Memory B cell (primary cell): ENCODE measurements at regions not wholly inside any gene's neighbourhood (a gene's known extent, or its start where the extent isn't known, plus 50 kb on each side); places are given as distances from the start of the nearest gene placed in this dataset.

ENCODE experiments used
- ATAC-seq: fragments of 150-1000 bp; cut with Tn5 transposase; 2 replicates; pipeline ENCODE4 v1.10.0; 2021; ENCODE audit warnings: low read depth, mild to moderate bottlenecking, moderate library complexity
- DNase-seq, 2 donors: peaks; one replicate each; pipeline ENCODE4 v3.0.0; 2022; ENCODE audit warnings: low spot score in 2 of 2
- H3K27ac Mint-ChIP-seq: one replicate; pipeline ENCODE4 v1.8.0; 2022; ENCODE audit warnings: mild to moderate bottlenecking, moderate library complexity, mixed read lengths
- H3K27me3 Mint-ChIP-seq: one replicate; pipeline ENCODE4 v1.8.0; 2022; ENCODE audit warnings: mixed read lengths
- H3K36me3 Mint-ChIP-seq: one replicate; pipeline ENCODE4 v1.8.0; 2022; ENCODE audit warnings: mild to moderate bottlenecking, mixed read lengths
- H3K4me1 Mint-ChIP-seq: one replicate; pipeline ENCODE4 v1.8.0; 2022; ENCODE audit warnings: mixed read lengths
- H3K4me3 Mint-ChIP-seq: one replicate; pipeline ENCODE4 v1.8.0; 2022; ENCODE audit warnings: mild to moderate bottlenecking, moderate library complexity, mixed read lengths
- H3K9me3 Mint-ChIP-seq: one replicate; pipeline ENCODE4 v1.8.0; 2022; ENCODE audit warnings: mixed read lengths

DNA sequence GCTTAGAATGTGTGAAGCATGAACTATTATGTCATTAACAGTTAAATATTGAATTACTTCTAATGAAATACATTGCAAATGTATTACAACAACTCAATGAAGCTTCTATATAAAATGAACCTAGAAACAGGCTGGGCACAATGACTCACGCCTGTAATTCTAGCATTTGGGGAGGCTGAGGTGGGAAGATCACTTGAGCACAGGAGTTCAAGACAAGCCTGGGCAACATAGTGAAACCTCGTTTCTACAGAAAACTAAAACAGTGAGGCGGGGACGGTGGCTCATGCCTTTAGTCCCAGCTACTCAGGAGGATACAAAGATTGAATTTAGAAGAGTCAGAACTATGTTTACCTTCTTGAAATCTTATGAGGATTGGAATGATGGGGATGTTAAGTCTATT is 505.1 kb downstream of the SLITRK5 start:
- Mint-ChIP-seq H3K27me3 (no peaks in the 10 kb centered on the region), H3K27ac (no peak overlapping the region), H3K4me1 (no peaks in the 10 kb centered on the region), H3K4me3 (no peak overlapping the region), H3K9me3 (peaks cover 3% of the 10 kb centered on the region), H3K36me3 (no peaks in the 10 kb centered on the region)
- no peak for DNase-seq
- no peak for ATAC-seq

DNA sequence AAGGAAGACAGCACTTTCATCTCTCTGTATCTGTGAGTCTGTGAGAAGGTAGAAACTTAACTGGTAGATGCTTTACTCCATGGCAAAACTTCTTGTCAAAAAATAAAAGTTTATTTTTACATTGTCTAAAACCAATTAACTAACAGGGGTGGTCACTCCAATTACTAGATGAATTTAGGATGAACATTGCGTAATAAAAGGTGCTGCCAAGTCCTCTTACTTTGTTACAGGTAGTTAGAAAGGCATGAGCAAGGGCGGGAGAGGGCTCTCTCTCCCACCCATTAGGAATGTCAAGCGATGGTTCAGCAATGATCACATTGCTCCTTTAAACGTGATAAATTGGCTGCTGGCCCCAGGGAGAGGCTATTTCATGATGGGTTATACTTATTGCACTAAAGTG is 512.3 kb downstream of the SLITRK5 start:
- Mint-ChIP-seq H3K4me3 (no peak overlapping the region), H3K36me3 (no peaks in the 10 kb centered on the region), H3K27ac (no peak overlapping the region), H3K9me3 (peaks cover 3% of the 10 kb centered on the region), H3K27me3 (no peaks in the 10 kb centered on the region), H3K4me1 (no peaks in the 10 kb centered on the region)
- no peak for ATAC-seq
- DNase-seq: no peak

DNA sequence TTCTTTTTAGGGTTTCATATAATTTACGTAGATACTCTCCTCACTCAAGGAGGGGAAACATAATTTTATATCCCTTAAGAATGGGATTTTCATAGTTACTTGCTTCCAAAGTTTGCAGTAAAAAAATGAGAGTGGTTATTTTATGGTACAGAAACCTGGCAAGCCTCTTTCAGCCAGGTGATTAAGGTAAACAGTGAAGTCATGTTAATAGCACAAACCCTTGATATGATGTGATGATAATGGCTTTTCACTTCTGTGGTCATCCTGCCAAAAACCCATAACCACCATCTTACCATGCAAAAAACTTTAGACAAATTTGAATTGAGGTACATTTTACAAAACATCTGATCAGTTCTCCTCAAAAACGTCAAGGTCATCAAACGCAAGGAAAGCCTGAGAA is 517.8 kb downstream of the SLITRK5 start:
- Mint-ChIP-seq H3K9me3 (no peaks in the 10 kb centered on the region), H3K4me3 (no peak overlapping the region), H3K27me3 (no peaks in the 10 kb centered on the region), H3K36me3 (no peaks in the 10 kb centered on the region), H3K4me1 (no peaks in the 10 kb centered on the region), H3K27ac (no peak overlapping the region)
- DNase-seq (no peak), ATAC-seq (no peak)

DNA sequence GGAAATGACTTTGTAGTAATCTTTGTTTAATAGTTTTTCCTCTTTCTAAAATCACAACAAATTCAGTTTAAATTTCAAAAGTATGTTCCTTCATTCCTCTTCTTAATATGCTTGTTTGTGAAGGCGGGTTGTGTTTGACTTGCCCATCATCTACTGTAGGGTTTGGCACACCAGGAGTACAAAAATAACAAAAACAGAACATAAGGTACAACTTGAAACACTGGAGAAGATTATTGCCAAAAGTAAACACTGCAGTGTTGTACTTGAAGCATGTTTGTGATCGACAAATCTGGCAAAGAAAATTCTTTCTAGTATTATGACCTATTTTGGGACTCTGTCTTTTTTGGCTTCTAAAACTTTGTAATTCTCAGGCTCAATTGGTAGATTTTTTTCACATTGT is 518.6 kb downstream of the SLITRK5 start:
- H3K27me3 Mint-ChIP-seq: no peaks in the 10 kb centered on the region
- H3K27ac Mint-ChIP-seq: no peak overlapping the region

DNA sequence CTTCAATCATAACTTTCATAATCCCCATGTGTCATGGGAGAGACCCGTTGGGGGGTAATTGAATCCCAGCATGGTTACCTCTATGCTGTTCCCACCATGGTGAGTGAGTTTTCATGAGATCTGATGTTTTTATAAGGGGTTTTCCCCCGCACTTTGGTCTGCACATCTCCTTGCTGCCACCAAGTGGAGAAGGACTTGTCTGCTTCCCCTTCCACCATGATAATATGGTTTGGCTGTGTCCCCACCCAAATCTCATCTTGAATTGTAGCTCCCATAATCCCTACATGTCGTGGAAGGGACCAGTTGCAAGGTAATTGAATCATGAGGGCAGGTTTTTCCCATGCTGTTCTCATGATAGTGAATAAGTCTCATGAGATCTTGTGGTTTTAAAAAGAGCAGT is 524.9 kb downstream of the SLITRK5 start:
- Mint-ChIP-seq H3K36me3 (no peaks in the 10 kb centered on the region), H3K27me3 (no peaks in the 10 kb centered on the region), H3K4me3 (no peak overlapping the region), H3K9me3 (no peaks in the 10 kb centered on the region), H3K27ac (no peak overlapping the region), H3K4me1 (no peaks in the 10 kb centered on the region)
- no peak for DNase-seq
- no peak for ATAC-seq

More for the DNA sequence above, 518.6 kb downstream of the SLITRK5 start:
- H3K4me1 Mint-ChIP-seq: no peaks in the 10 kb centered on the region
- no peak overlapping the region for H3K4me3 Mint-ChIP-seq
- no peak for ATAC-seq
- no peaks in the 10 kb centered on the region for H3K36me3 Mint-ChIP-seq
- no peak for DNase-seq
- no peaks in the 10 kb centered on the region for H3K9me3 Mint-ChIP-seq

DNA sequence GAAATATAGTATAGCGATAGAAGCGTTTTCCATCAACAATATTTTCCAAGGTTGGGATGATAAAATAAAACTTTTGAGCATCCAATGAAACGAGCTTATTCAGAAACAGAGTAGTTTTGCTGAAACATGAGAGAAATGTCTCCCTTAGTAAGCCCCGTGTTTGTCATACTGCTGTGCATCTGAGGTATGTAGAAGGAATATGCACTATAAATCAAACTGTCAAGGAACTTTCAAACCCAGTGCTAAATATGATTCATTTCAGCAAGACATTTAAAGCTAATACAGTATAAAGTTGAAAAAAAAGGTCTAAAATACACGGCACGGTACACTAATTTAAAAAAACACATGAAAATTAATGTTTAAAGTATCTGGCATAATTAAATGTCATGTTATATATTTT is 546.2 kb downstream of the SLITRK5 start:
- H3K27me3 Mint-ChIP-seq: no peaks in the 10 kb centered on the region
- no peak overlapping the region for H3K4me3 Mint-ChIP-seq
- H3K27ac Mint-ChIP-seq: no peak overlapping the region
- DNase-seq (no peak), ATAC-seq (no peak)
- peaks cover 3% of the 10 kb centered on the region for H3K9me3 Mint-ChIP-seq
- no peaks in the 10 kb centered on the region for H3K36me3 Mint-ChIP-seq
- no peaks in the 10 kb centered on the region for H3K4me1 Mint-ChIP-seq

DNA sequence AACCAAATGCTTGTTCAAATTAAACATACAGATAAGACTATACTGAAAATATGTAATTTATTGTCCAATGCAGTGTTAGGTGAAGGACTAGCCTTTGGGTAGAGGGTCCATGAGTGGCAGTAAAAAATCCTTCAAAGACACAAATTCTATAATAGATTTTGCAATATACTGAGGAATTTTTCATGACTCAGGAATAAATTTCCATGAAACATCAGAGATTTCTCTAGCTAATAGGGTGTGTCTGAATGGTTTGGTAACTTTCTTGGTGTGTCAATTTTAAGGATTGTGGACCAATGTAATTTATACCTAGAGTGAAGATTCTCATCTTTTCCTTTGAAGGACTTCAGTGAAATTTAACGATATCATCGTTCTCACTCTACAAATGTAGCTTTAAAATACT is 546.7 kb downstream of the SLITRK5 start:
- Mint-ChIP-seq H3K4me1 (no peaks in the 10 kb centered on the region), H3K36me3 (no peaks in the 10 kb centered on the region), H3K27ac (no peak overlapping the region), H3K27me3 (no peaks in the 10 kb centered on the region), H3K9me3 (peaks cover 3% of the 10 kb centered on the region), H3K4me3 (no peak overlapping the region)
- DNase-seq: no peak
- ATAC-seq: no peak

DNA sequence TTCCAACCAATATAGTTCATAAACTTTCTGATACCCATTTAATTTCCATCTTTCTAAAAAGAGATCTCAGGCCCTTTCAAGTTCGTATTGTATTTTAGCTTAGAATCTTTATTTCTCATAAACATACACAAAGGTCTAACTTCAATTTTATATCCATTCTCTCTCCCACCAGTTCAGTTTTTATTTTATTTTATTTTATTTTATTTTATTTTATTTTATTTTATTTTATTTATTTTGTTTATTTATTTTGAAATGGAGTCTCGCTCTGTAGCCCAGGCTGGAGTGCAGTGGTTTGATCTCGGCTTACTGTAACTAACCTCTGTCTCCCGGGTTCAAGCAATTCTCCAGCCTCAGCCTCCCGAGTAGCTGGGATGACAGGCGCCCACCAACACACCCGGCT is 552.8 kb downstream of the SLITRK5 start:
- Mint-ChIP-seq H3K9me3 (peaks cover 1% of the 10 kb centered on the region), H3K27ac (no peak overlapping the region), H3K4me1 (no peaks in the 10 kb centered on the region), H3K4me3 (no peak overlapping the region), H3K36me3 (no peaks in the 10 kb centered on the region), H3K27me3 (no peaks in the 10 kb centered on the region)
- ATAC-seq (no peak), DNase-seq (no peak)

DNA sequence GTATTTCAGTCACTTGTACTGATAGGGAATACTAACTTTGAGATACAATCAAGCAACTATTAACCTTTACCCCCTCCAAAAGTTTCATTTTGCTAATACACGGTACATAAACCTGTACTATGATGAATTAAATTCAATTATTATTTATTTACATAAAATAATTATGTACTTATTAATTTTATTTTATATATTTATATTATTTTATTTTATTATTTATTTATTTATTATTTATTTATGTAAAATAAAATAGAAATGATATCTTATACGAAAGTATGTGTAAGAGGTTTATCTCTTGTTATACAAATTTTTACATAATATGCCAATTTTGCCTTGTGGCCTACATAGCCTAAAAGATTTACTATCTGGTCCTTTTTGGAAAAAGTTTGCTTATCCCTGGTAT is 564.3 kb downstream of the SLITRK5 start:
- no peaks in the 10 kb centered on the region for H3K4me1 Mint-ChIP-seq
- H3K27me3 Mint-ChIP-seq: no peaks in the 10 kb centered on the region
- DNase-seq (no peak), ATAC-seq (no peak)
- no peak overlapping the region for H3K27ac Mint-ChIP-seq
- H3K9me3 Mint-ChIP-seq: no peaks in the 10 kb centered on the region
- no peak overlapping the region for H3K4me3 Mint-ChIP-seq
- no peaks in the 10 kb centered on the region for H3K36me3 Mint-ChIP-seq

DNA sequence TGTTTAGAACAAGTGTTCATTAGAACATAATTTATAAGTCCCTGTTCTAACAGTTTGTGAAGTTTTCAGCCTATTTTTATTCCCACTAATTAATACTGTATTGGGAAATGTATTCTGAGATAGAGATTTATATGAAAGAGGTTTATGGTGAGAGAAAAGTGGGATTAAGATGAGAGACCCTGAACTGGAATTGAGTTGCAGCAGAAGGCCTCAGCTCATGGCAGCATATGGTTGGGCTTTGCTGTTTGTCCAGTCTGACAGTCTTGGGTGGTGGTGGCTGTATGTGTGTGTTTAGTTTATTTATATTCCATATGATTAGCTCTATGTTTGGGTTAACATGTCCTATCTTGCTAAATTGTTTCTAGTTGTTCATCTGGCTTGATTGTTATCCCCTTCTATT is 575.1 kb downstream of the SLITRK5 start:
- ATAC-seq: no peak
- Mint-ChIP-seq H3K27me3 (no peaks in the 10 kb centered on the region), H3K27ac (no peak overlapping the region)

DNA sequence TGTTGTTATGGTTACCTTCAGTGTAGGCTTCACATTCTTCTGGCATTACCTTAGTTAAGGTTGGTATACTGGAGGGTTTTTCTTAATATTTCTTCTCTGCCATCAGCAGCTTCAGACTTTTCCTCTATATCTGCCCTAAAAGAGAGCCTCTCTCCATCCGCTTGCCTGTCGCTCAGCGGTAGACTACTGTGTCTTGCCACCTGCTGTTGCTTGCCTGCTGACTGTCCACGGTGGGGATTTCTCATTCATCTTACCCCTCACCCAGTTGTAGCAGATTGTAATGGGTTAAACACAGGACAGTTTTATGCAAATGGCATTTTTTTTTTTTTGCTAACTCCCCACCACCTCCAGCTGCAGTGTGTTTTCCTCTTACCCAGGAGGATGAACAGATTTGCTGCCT is 577.2 kb downstream of the SLITRK5 start:
- H3K27me3 Mint-ChIP-seq: no peaks in the 10 kb centered on the region
- ATAC-seq (no peak), DNase-seq (no peak)
- no peak overlapping the region for H3K27ac Mint-ChIP-seq
- no peak overlapping the region for H3K4me3 Mint-ChIP-seq
- H3K36me3 Mint-ChIP-seq: no peaks in the 10 kb centered on the region
- peaks cover 2% of the 10 kb centered on the region for H3K9me3 Mint-ChIP-seq
- H3K4me1 Mint-ChIP-seq: no peaks in the 10 kb centered on the region

More for the DNA sequence above, 575.1 kb downstream of the SLITRK5 start:
- DNase-seq: no peak
- no peak overlapping the region for H3K4me3 Mint-ChIP-seq
- H3K9me3 Mint-ChIP-seq: peaks cover 2% of the 10 kb centered on the region
- no peaks in the 10 kb centered on the region for H3K36me3 Mint-ChIP-seq
- H3K4me1 Mint-ChIP-seq: no peaks in the 10 kb centered on the region

DNA sequence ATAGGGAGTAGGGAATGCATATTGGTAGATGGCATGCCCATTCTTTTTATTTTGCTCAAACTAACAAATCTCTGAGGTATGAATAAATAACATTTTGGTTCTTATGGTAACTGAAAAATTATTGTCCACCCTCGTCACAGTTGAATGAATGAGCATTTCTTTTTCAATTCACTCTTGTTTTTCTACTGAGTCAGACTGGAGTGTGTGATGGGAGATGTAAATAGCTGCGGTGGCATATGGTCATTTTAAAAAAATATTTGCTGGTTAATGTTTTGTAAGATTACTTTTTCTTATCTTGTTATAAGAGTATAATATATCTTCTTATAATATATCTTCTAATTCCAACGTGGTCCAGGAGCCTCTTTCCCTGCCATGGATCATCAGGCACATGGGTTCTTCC is 586.5 kb downstream of the SLITRK5 start:
- no peaks in the 10 kb centered on the region for H3K4me1 Mint-ChIP-seq
- H3K27me3 Mint-ChIP-seq: no peaks in the 10 kb centered on the region
- no peaks in the 10 kb centered on the region for H3K36me3 Mint-ChIP-seq
- H3K9me3 Mint-ChIP-seq: peaks cover 2% of the 10 kb centered on the region
- ATAC-seq (no peak), DNase-seq (no peak)
- H3K27ac Mint-ChIP-seq: no peak overlapping the region
- no peak overlapping the region for H3K4me3 Mint-ChIP-seq

DNA sequence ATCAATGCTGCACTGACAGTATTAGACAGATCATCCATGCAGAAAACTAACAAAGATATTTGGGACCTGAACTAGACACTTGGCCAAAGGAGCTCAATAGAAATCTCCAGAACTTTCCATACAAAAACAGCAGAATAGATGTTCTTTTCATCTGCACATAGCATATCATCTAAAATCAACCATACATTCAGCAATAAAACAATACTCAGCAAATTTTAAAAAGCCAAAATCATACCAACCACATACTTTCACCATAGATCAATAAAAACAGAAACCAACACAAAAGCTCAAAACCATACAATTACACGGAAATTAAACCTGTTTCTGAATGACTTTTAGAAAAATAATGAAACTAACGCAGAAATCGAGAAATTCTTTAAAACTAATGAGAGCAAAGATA is 592.6 kb downstream of the SLITRK5 start:
- Mint-ChIP-seq H3K36me3 (no peaks in the 10 kb centered on the region), H3K4me1 (no peaks in the 10 kb centered on the region), H3K4me3 (no peak overlapping the region), H3K27ac (no peak overlapping the region), H3K27me3 (no peaks in the 10 kb centered on the region), H3K9me3 (peaks cover 9% of the 10 kb centered on the region)
- no peak for ATAC-seq
- DNase-seq: no peak

DNA sequence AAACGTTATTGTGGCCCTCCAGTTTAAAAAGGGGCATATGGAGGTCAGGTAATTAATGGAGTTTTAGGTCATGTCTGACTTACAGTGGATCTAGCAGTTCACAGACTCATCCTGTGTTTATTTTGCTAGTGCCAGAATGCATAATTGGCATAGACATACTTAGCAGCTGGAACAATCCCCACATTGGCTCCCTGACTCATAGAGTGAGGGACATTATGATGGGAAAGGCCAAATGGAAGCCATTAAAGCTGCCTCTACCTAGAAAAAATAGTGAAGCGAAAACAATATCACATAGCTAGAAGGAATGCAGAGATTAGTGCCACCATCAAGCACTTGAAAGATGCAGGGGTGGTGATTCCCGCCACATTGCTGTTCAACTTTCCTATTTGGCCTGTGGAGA is 610.7 kb downstream of the SLITRK5 start:
- no peaks in the 10 kb centered on the region for H3K27me3 Mint-ChIP-seq
- H3K36me3 Mint-ChIP-seq: no peaks in the 10 kb centered on the region
- DNase-seq (no peak), ATAC-seq (no peak)
- H3K4me1 Mint-ChIP-seq: no peaks in the 10 kb centered on the region
- H3K4me3 Mint-ChIP-seq: no peak overlapping the region
- no peak overlapping the region for H3K27ac Mint-ChIP-seq
- peaks cover 13% of the 10 kb centered on the region for H3K9me3 Mint-ChIP-seq

DNA sequence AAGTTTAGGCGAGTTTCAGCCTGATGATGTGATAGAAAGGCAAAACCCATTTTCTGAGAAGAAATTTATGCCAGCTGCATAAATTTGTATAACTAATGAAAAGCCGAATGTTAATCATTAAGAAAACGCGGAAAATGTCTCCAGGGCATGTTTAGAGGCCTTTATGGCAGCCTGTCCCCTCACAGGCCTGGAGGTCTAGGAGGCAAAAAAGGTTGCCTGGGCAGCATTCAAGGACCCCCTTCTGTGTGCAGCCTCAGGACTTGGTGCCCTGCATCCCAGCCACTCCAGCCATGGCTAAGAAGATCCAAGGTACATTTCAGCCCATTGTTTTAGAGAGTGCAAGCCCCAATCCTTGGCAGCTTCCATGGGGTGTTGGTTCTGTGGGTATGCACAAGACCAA is 614.2 kb downstream of the SLITRK5 start:
- no peak for ATAC-seq
- Mint-ChIP-seq H3K4me3 (no peak overlapping the region), H3K27me3 (no peaks in the 10 kb centered on the region), H3K4me1 (no peaks in the 10 kb centered on the region), H3K9me3 (peaks cover 15% of the 10 kb centered on the region), H3K36me3 (no peaks in the 10 kb centered on the region), H3K27ac (no peak overlapping the region)
- DNase-seq: no peak

DNA sequence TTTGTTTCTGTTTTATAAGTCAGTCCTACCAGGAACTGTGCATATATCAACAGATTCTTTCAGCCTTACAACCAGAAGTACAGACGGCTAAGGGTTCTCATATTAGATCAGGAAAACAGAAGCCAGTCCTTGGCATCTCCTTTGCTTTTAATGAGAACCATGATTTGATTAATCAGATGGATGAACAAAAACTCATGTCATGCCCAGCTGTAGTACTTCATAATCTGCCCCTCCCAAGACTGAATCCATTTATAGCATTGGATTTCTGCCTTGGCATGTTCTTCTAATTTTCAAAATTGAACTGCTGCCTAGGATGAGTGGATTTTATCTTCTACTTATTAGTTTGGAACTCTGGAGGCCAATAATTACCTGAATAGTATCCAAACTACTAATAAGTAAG is 617.2 kb downstream of the SLITRK5 start:
- no peaks in the 10 kb centered on the region for H3K36me3 Mint-ChIP-seq
- H3K4me3 Mint-ChIP-seq: no peak overlapping the region
- H3K4me1 Mint-ChIP-seq: no peaks in the 10 kb centered on the region
- no peaks in the 10 kb centered on the region for H3K27me3 Mint-ChIP-seq
- ATAC-seq (no peak), DNase-seq (no peak)
- H3K27ac Mint-ChIP-seq: no peak overlapping the region
- H3K9me3 Mint-ChIP-seq: peaks cover 15% of the 10 kb centered on the region
